ENCODE measurements at regions not wholly inside any gene's neighbourhood (a gene's known extent, or its start where the extent isn't known, plus 50 kb on each side); places are given as distances from the start of the nearest gene placed in this dataset.

DNA sequence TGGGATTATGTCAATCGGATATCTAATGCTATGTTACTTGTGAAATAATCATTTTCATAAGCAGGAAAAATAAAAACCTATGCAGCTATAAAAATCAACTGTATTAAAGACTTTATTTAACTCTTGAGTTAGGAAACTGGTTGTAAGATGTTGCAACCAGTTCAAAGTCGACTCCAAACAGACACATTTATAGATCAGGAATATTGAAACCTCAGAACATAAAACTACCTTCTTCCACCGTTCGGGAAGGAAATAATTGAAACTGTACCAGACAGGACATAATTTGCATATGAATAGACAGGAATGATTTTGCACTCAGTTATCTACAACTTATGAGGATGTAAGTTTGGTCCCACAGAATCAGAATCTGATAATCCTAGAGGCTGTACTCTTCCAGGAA, 181.8 kb upstream of the STS start:
- intact Hi-C loops (cut with DNase I), result no loop called here
- H3K36me3 ChIP-seq, result no peaks in the 10 kb centered on the region
- no peak overlapping the region for H3K27ac ChIP-seq
- H3K4me3 ChIP-seq, result no peak overlapping the region
- H3K9me3 ChIP-seq, result no peaks in the 10 kb centered on the region
- no peaks in the 10 kb centered on the region for H3K4me1 ChIP-seq
- ATAC-seq, result no peak
- 80 to 82% methylated on average over 4 of the region's 4 CpGs for WGBS, 2 donors
- no peak for DNase-seq
- no peaks in the 10 kb centered on the region for H3K27me3 ChIP-seq
- FAIRE-seq, result no peak
- TF ChIP-seq, protein P1, sequence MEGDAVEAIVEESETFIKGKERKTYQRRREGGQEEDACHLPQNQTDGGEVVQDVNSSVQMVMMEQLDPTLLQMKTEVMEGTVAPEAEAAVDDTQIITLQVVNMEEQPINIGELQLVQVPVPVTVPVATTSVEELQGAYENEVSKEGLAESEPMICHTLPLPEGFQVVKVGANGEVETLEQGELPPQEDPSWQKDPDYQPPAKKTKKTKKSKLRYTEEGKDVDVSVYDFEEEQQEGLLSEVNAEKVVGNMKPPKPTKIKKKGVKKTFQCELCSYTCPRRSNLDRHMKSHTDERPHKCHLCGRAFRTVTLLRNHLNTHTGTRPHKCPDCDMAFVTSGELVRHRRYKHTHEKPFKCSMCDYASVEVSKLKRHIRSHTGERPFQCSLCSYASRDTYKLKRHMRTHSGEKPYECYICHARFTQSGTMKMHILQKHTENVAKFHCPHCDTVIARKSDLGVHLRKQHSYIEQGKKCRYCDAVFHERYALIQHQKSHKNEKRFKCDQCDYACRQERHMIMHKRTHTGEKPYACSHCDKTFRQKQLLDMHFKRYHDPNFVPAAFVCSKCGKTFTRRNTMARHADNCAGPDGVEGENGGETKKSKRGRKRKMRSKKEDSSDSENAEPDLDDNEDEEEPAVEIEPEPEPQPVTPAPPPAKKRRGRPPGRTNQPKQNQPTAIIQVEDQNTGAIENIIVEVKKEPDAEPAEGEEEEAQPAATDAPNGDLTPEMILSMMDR (IDR thresholded peaks at IDR 0.05), result no peak

DNA sequence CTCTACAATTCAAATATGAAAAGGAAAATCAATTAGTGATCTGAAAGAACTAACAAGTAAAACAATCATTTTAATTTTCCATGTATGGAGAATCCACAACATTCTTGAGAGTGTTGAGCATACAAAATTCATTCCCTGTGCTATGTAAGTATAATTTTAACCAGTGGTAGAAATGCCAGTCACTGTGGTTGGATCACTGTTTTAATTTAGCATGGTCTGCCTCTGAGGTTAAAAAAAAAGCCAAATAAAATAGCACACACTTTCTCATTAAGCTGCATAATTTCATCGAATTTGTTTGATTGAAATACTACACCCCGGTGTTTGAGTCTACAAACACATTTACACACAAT, 185.5 kb upstream of the STS start:
- FAIRE-seq (no peak), DNase-seq (no peak), ATAC-seq (no peak)
- WGBS, 2 donors, result 84 to 86% methylated on average over 2 of the region's 2 CpGs
- Histone ChIP-seq H3K27ac (no peak overlapping the region), H3K36me3 (no peaks in the 10 kb centered on the region), H3K9me3 (no peaks in the 10 kb centered on the region), H3K4me1 (no peaks in the 10 kb centered on the region), H3K27me3 (no peaks in the 10 kb centered on the region), H3K4me3 (no peak overlapping the region)
- TF ChIP-seq, protein P1 (IDR thresholded peaks at IDR 0.05), result no peak
- intact Hi-C loops (cut with DNase I), result no loop called here

DNA sequence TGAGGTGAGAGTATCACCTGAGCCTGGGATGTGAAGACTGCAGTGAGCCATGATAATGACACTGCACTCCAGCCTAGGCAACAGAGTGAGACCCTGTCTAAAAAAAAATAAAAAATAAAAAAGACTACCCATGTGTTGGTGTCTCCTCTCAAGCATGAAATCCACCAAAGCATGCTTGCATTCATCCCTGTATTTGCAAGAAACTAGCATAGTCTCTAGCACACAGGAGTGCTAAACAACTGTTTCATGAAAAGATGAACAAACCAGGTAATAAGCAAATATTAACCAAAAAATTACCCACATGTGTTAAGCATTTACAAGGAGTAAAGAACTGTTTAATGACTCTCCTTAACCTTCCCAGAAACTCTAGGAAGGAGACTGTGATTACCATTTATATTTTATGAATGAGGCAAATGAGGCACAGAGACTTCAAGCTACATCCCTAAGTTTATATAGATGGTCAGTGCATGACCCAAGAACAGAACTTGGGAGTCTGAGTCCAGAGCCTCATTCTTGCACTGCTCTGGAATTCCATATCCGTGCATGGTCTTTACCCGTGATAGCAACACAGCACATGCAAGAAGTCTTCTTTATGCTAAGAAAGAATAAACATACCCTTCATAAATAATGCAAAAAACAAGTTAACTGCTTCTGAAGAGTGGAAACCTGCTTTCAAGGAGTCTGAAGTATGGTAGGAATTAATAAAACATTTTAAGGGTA, 186.1 kb upstream of the STS start:
- Histone ChIP-seq H3K27me3 (no peaks in the 10 kb centered on the region), H3K9me3 (no peaks in the 10 kb centered on the region), H3K4me1 (no peaks in the 10 kb centered on the region), H3K4me3 (no peak overlapping the region), H3K27ac (no peak overlapping the region), H3K36me3 (no peaks in the 10 kb centered on the region)
- TF ChIP-seq, protein P1 (IDR thresholded peaks at IDR 0.05), result no peak
- intact Hi-C loops (cut with DNase I), result no loop called here
- no peak for ATAC-seq
- WGBS, 2 donors, result 91 to 92% methylated on average over 2 of the region's 2 CpGs
- no peak for DNase-seq
- FAIRE-seq, result no peak

DNA sequence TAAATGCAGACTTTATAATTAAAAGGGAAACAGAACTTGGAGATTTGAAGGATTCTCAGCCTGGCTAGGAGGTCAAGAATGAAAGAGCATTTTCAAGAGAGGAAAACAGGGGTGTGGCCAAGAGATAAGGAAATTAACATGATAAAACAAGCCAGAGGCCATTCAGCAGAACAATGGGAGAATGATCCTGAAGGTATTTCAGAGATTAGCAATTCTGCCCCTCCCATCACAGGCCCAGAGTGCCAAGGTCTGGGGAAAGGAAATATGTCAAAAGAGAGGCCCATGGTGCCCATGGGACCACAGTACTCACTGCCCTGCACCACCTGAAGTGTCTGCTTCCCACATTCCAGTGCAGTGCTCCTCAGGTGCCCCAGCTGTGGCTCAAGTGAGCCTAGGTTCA, 188.5 kb upstream of the STS start:
- DNase-seq (no peak), FAIRE-seq (no peak), ATAC-seq (no peak)
- TF ChIP-seq, protein P1 (IDR thresholded peaks at IDR 0.05), result no peak
- H3K27me3 ChIP-seq, result no peaks in the 10 kb centered on the region
- no peaks in the 10 kb centered on the region for H3K36me3 ChIP-seq
- H3K27ac ChIP-seq, result no peak overlapping the region
- intact Hi-C loops (cut with DNase I), result no loop called here
- H3K9me3 ChIP-seq, result no peaks in the 10 kb centered on the region
- H3K4me1 ChIP-seq, result no peaks in the 10 kb centered on the region
- H3K4me3 ChIP-seq, result no peak overlapping the region

DNA sequence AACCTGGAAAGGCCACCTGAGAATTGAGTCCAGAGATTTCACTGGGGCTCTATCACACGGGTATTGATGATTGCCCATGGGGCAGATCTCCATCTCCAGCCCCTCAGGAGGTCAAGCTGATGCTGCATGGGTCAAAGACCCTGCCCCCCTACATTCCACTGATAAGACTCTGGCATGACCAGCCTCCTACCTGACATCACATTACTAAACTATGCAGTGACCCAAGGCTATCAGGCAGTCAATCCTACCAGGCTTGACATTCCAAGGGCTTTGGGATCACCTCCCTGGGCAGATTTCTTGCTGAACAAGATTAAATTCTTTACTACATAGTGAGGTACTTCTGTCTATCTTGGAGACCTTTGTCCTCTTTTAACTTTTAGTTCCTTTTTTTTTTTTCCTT, 192.7 kb upstream of the STS start:
- H3K27me3 ChIP-seq, result no peaks in the 10 kb centered on the region
- TF ChIP-seq, protein P1 (IDR thresholded peaks at IDR 0.05), result no peak
- no peak for DNase-seq
- no peak overlapping the region for H3K27ac ChIP-seq
- no peak for FAIRE-seq
- no peaks in the 10 kb centered on the region for H3K9me3 ChIP-seq
- H3K36me3 ChIP-seq, result no peaks in the 10 kb centered on the region
- no peak for ATAC-seq
- no peak overlapping the region for H3K4me3 ChIP-seq
- intact Hi-C loops (cut with DNase I), result no loop called here
- 54 to 70% methylated on average over 1 of the region's 1 CpG for WGBS, 2 donors
- H3K4me1 ChIP-seq, result no peaks in the 10 kb centered on the region

Data from pancreas (tissue), 10 donors.